ENCODE measurements at regions not wholly inside any gene's neighbourhood (a gene's known extent, or its start where the extent isn't known, plus 50 kb on each side); places are given as distances from the start of the nearest gene placed in this dataset.
"Not testable (repeated sequence)": the region's sequence is repeated elsewhere in the genome, so short reads cannot be mapped to it uniquely, and the experiment has no call there.

DNA sequence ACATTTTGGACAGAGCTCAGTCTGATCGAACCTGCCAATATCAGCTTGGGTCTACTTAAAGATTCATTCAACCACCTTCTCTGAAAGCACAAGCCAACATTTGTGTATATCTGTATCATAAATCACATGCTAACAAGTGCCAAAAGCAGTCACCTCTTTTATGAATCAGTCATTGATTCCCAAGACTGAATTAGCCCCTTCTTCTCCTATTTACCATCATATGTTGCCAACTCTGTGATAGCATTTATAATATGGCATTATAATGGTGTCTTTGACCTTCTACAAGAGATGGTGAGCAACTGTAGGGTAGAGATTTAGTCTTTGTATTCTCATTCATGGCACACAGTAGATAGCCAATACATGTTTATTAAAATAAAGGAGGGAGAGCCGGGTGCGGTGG, 61.4 kb downstream of the DDX53 start:
- H3K9me3 ChIP-seq (replicated peaks in 1 of 3) = no peaks in the 10 kb centered on the region
- no peak for DNase-seq
- 84 to 90% (median 86%) methylated on average over 3 of the region's 3 CpGs for WGBS, 4 donors
- no peaks in the 10 kb centered on the region for H3K27me3 ChIP-seq
- no peak for TF ChIP-seq POLR2A (IDR thresholded peaks at IDR 0.05)
- TF ChIP-seq, protein P1, sequence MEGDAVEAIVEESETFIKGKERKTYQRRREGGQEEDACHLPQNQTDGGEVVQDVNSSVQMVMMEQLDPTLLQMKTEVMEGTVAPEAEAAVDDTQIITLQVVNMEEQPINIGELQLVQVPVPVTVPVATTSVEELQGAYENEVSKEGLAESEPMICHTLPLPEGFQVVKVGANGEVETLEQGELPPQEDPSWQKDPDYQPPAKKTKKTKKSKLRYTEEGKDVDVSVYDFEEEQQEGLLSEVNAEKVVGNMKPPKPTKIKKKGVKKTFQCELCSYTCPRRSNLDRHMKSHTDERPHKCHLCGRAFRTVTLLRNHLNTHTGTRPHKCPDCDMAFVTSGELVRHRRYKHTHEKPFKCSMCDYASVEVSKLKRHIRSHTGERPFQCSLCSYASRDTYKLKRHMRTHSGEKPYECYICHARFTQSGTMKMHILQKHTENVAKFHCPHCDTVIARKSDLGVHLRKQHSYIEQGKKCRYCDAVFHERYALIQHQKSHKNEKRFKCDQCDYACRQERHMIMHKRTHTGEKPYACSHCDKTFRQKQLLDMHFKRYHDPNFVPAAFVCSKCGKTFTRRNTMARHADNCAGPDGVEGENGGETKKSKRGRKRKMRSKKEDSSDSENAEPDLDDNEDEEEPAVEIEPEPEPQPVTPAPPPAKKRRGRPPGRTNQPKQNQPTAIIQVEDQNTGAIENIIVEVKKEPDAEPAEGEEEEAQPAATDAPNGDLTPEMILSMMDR (IDR thresholded peaks at IDR 0.05) = no peak
- H3K4me1 ChIP-seq (replicated peaks in 1 of 2) = no peaks in the 10 kb centered on the region
- no peaks in the 10 kb centered on the region for H3K36me3 ChIP-seq (replicated peaks in 1 of 2)
- intact Hi-C loops (cut with DNase I) = no loop called here
- no peak overlapping the region for H3K27ac ChIP-seq
- no peak overlapping the region for H3K4me3 ChIP-seq

DNA sequence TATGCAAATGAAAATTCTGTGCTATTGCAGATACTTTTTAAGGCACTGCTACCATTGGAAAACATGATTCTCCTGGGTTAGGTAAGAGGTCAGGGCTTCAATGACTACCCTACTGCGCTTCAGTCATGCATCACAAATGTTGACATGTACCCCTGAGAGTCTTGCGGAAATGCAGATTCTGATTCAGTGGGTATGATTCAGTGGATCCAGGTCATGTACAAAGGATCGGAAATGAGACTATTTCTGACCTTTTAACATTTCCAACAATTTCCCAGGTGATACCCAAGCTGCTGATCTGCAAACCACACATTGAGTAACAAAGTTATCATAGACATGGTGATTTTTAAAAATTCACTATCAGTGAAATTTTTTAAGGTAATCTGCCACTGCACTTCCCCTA, 62.6 kb downstream of the DDX53 start:
- Histone ChIP-seq H3K36me3 (replicated peaks in 1 of 2) (no peaks in the 10 kb centered on the region), H3K4me1 (replicated peaks in 1 of 2) (no peaks in the 10 kb centered on the region), H3K27ac (no peak overlapping the region), H3K9me3 (replicated peaks in 1 of 3) (no peaks in the 10 kb centered on the region), H3K27me3 (no peaks in the 10 kb centered on the region), H3K4me3 (no peak overlapping the region)
- 74 to 85% (median 83%) methylated on average over 3 of the region's 3 CpGs for WGBS, 4 donors
- no peak for DNase-seq
- intact Hi-C loops (cut with DNase I) = no loop called here
- no peak for TF ChIP-seq POLR2A (IDR thresholded peaks at IDR 0.05)
- TF ChIP-seq, protein P1 (IDR thresholded peaks at IDR 0.05) = no peak

DNA sequence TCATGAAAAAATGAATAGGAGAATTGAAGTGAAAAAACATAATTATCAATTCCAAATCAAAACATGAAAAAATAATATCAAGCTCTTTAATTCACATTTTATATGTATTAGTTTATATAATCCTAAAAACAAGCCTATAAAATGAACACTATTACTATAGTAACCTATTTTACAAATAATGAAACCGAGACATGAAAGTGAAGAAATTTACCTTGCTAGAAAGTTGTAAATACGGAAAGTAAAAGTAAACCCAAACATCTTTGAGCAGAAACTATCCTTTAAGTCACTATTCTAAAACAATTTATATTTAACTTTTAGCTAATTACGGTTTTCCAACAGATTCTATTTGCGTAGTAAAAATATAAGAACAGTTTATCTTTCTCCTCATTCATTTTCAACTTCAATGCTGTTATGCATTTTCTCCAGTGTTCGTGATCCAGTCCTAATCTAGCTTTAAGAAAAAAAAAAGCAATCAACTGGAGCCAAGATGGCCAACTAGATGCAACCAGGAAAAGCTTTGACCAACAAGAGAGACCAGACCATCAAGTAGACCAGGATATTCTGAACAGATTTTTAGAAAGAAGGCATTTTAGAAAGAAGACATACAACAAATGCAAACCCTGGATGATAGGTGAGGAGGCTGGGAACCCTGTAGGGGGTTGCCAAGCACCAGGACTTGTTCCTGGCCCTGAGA, 67.0 kb downstream of the DDX53 start:
- no peaks in the 10 kb centered on the region for H3K27me3 ChIP-seq
- intact Hi-C loops (cut with DNase I) = no loop called here
- no peak overlapping the region for H3K27ac ChIP-seq
- DNase-seq = no peak
- no peak overlapping the region for H3K4me3 ChIP-seq
- WGBS, 4 donors = 72 to 82% (median 78%) methylated on average over 5 of the region's 5 CpGs
- no peak for TF ChIP-seq POLR2A (IDR thresholded peaks at IDR 0.05)
- TF ChIP-seq, protein P1 (IDR thresholded peaks at IDR 0.05) = no peak
- no peaks in the 10 kb centered on the region for H3K4me1 ChIP-seq (replicated peaks in 1 of 2)
- H3K36me3 ChIP-seq (replicated peaks in 1 of 2) = no peaks in the 10 kb centered on the region
- no peaks in the 10 kb centered on the region for H3K9me3 ChIP-seq (replicated peaks in 1 of 3)

DNA sequence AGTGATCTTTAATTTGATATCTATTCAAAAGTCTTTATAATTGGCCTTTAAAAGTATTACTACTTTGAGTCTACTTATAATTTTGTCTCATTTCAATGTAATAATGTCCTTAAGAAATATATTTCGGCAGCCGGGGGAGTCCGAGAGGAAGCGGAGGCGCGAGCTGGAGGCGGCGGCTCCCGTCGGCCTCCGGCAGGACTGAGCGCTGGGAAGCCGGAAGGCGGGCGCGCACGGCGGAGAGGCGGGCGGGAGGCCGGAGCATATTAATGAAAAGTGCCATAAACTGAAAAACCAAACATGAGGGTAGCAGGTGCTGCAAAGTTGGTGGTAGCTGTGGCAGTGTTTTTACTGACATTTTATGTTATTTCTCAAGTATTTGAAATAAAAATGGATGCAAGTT, 75.7 kb downstream of the DDX53 start:
- WGBS, 4 donors = 93 to 98% (median 95%) methylated on average over 21 of the region's 21 CpGs
- H3K36me3 ChIP-seq (replicated peaks in 1 of 2); H3K27ac ChIP-seq; H3K4me1 ChIP-seq (replicated peaks in 1 of 2); H3K4me3 ChIP-seq; DNase-seq; H3K27me3 ChIP-seq; intact Hi-C loops (cut with DNase I); H3K9me3 ChIP-seq (replicated peaks in 1 of 3): not testable (repeated sequence)

DNA sequence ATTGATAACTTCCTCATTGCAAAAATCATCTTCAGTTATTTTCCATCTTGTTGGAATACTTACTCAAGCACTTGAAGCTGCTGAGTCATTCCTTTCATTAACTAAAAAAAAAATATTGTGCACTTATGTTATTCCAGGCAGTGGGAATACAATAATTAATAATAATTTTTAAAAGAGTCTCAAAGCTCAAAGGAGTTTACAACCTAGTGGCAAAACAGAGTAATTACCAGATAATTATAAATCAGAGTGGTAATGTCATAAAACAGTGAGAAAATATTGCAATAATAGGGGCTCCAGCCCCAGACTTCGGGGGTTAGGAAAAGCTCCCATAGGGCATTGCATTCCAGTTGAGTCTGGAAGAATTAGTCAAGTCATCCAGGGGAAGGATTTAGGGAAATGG, 79.6 kb downstream of the DDX53 start:
- intact Hi-C loops (cut with DNase I) = no loop called here
- H3K9me3 ChIP-seq (replicated peaks in 1 of 3) = no peaks in the 10 kb centered on the region
- H3K4me1 ChIP-seq (replicated peaks in 1 of 2) = no peaks in the 10 kb centered on the region
- no peak overlapping the region for H3K4me3 ChIP-seq
- WGBS, 4 donors = 59 to 83% (median 70%) methylated on average over 1 of the region's 1 CpG
- H3K27ac ChIP-seq = no peak overlapping the region
- no peaks in the 10 kb centered on the region for H3K36me3 ChIP-seq (replicated peaks in 1 of 2)
- H3K27me3 ChIP-seq = peaks cover 6% of the 10 kb centered on the region
- TF ChIP-seq POLR2A (IDR thresholded peaks at IDR 0.05) = no peak
- TF ChIP-seq, protein P1 (IDR thresholded peaks at IDR 0.05) = peak in 1 of 6 experiments; percentile 11
- no peak for DNase-seq
